DOHH2 (cell line): ENCODE measurements at regions not wholly inside any gene's neighbourhood (a gene's known extent, or its start where the extent isn't known, plus 50 kb on each side); places are given as distances from the start of the nearest gene placed in this dataset.

Source experiments
- H3F3A ChIP-seq: fragments of 200-600 bp; sonication (generic), shearing (Covaris generic); 2 replicates; pipeline ENCODE4 v1.6.0; 2016; ENCODE audit warnings: antibody characterized with exemption, mild to moderate bottlenecking; ENCODE audit not compliant: control insufficient read depth, insufficient read depth
- H3K27ac ChIP-seq: fragments of 200-600 bp; sonication (generic); 2 replicates; pipeline ENCODE4 v1.5.1; 2014; ENCODE audit warnings: low read depth, mild to moderate bottlenecking, low read length, moderate library complexity
- H3K27me3 ChIP-seq: fragments of 200-600 bp; sonication (generic); 2 replicates; pipeline ENCODE4 v1.6.1; 2014; ENCODE audit warnings: mild to moderate bottlenecking, low read length, mixed read lengths; ENCODE audit not compliant: control insufficient read depth
- H3K36me3 ChIP-seq: fragments of 200-600 bp; sonication (generic); 2 replicates; pipeline ENCODE4 v1.6.1; 2014; ENCODE audit warnings: mild to moderate bottlenecking, low read length, moderate library complexity, mixed read lengths; ENCODE audit not compliant: control insufficient read depth
- H3K4me1 ChIP-seq: fragments of 200-600 bp; sonication (generic); 2 replicates; pipeline ENCODE4 v1.6.1; 2014; ENCODE audit warnings: mild to moderate bottlenecking, low read length, mixed read lengths; ENCODE audit not compliant: control insufficient read depth
- H3K4me2 ChIP-seq: fragments of 200-600 bp; sonication (generic); 2 replicates; pipeline ENCODE4 v1.6.0; 2014; ENCODE audit warnings: mild to moderate bottlenecking, low read length, moderate library complexity
- H3K4me3 ChIP-seq: fragments of 200-600 bp; sonication (generic); 2 replicates; pipeline ENCODE4 v1.5.1; 2014; ENCODE audit warnings: mild to moderate bottlenecking, low read length, mixed read lengths
- H3K79me2 ChIP-seq: fragments of 200-600 bp; sonication (generic); 2 replicates; pipeline ENCODE4 v1.6.1; 2014; ENCODE audit warnings: mild to moderate bottlenecking, low read length, mixed read lengths; ENCODE audit not compliant: control insufficient read depth
- H3K9me2 ChIP-seq: fragments of 200-600 bp; sonication (generic); replicated peaks from 2 replicates; pipeline ENCODE4 v1.6.1; 2014; ENCODE audit warnings: mild to moderate bottlenecking, low read length, mixed read lengths; ENCODE audit not compliant: control insufficient read depth
- H3K9me3 ChIP-seq: fragments of 200-600 bp; sonication (generic); 2 replicates; pipeline ENCODE4 v1.6.1; 2014; ENCODE audit warnings: antibody characterized with exemption, low read length, mixed read lengths; ENCODE audit not compliant: control insufficient read depth, insufficient read depth
- H4K20me1 ChIP-seq: fragments of 200-600 bp; sonication (generic); 2 replicates; pipeline ENCODE4 v1.6.0; 2014; ENCODE audit warnings: low read depth, mild to moderate bottlenecking, antibody characterized with exemption, low read length, moderate library complexity; ENCODE audit not compliant: control insufficient read depth, insufficient read depth
- CTCF ChIP-seq: fragments of 200-600 bp; sonication (generic); IDR thresholded peaks from one replicate; pipeline ENCODE4 v1.5.1; 2014; ENCODE audit warnings: antibody characterized with exemption, mild to moderate bottlenecking, low read depth, low read length; ENCODE audit not compliant: poor library complexity, severe bottlenecking
- EZH2phosphoT487 ChIP-seq: fragments of 200-600 bp; sonication (generic); IDR thresholded peaks from 2 replicates; pipeline ENCODE4 v1.6.1; 2017; ENCODE audit warnings: borderline replicate concordance, mild to moderate bottlenecking, antibody characterized with exemption, low read length, moderate library complexity, mixed read lengths

- H3K9me3 ChIP-seq: no peaks in the 10 kb centered on the region
- H3K27me3 ChIP-seq: no peaks in the 10 kb centered on the region
- no peaks in the 10 kb centered on the region for H4K20me1 ChIP-seq
- no peaks in the 10 kb centered on the region for H3F3A ChIP-seq
- no peaks in the 10 kb centered on the region for H3K79me2 ChIP-seq
- H3K27ac ChIP-seq: no peak overlapping the region
- no peaks in the 10 kb centered on the region for H3K9me2 ChIP-seq
- no peaks in the 10 kb centered on the region for H3K36me3 ChIP-seq
- no peak overlapping the region for H3K4me2 ChIP-seq
- H3K4me3 ChIP-seq: no peak overlapping the region
- TF ChIP-seq CTCF (no peak), EZH2phosphoT487 (no peak)
- no peaks in the 10 kb centered on the region for H3K4me1 ChIP-seq
Measured at GRCh38 chr10:43891241-43891640, 242.6 kb upstream of the ZNF32 start.

- Histone ChIP-seq H3F3A (no peaks in the 10 kb centered on the region), H3K9me2 (no peaks in the 10 kb centered on the region), H3K27me3 (no peaks in the 10 kb centered on the region), H3K79me2 (no peaks in the 10 kb centered on the region), H3K4me2 (no peak overlapping the region), H3K36me3 (no peaks in the 10 kb centered on the region), H3K9me3 (no peaks in the 10 kb centered on the region), H3K4me3 (no peak overlapping the region), H3K4me1 (no peaks in the 10 kb centered on the region), H4K20me1 (no peaks in the 10 kb centered on the region), H3K27ac (no peak overlapping the region)
- TF ChIP-seq CTCF: no peak
- no peak for TF ChIP-seq EZH2phosphoT487
Measured at GRCh38 chr10:43890124-43890523, 241.4 kb upstream of the ZNF32 start.

- H3K4me1 ChIP-seq: no peaks in the 10 kb centered on the region
- no peaks in the 10 kb centered on the region for H3K9me3 ChIP-seq
- H3K4me2 ChIP-seq: no peak overlapping the region
- no peak for TF ChIP-seq CTCF
- no peak for TF ChIP-seq EZH2phosphoT487
- no peaks in the 10 kb centered on the region for H3K9me2 ChIP-seq
- no peaks in the 10 kb centered on the region for H3K79me2 ChIP-seq
- no peaks in the 10 kb centered on the region for H3K36me3 ChIP-seq
- H3K27ac ChIP-seq: no peak overlapping the region
- H3F3A ChIP-seq: no peaks in the 10 kb centered on the region
- no peaks in the 10 kb centered on the region for H4K20me1 ChIP-seq
- H3K27me3 ChIP-seq: no peaks in the 10 kb centered on the region
- no peak overlapping the region for H3K4me3 ChIP-seq
Measured at GRCh38 chr10:43888586-43888985, 239.9 kb upstream of the ZNF32 start.

GRCh38 chr10:43885842-43886241, 237.2 kb upstream of the ZNF32 start:
- Histone ChIP-seq H3F3A (no peaks in the 10 kb centered on the region), H3K27ac (no peak overlapping the region), H3K4me1 (no peaks in the 10 kb centered on the region), H3K79me2 (no peaks in the 10 kb centered on the region), H3K9me3 (no peaks in the 10 kb centered on the region), H4K20me1 (no peaks in the 10 kb centered on the region), H3K4me2 (no peak overlapping the region), H3K27me3 (no peaks in the 10 kb centered on the region), H3K4me3 (no peak overlapping the region), H3K9me2 (no peaks in the 10 kb centered on the region), H3K36me3 (no peaks in the 10 kb centered on the region)
- TF ChIP-seq CTCF (no peak), EZH2phosphoT487 (no peak)
